ENCODE measurements at regions not wholly inside any gene's neighbourhood (a gene's known extent, or its start where the extent isn't known, plus 50 kb on each side); places are given as distances from the start of the nearest gene placed in this dataset.
A peak's percentile ranks its signal among the peaks of the same experiment; 100 is the strongest.

DNA sequence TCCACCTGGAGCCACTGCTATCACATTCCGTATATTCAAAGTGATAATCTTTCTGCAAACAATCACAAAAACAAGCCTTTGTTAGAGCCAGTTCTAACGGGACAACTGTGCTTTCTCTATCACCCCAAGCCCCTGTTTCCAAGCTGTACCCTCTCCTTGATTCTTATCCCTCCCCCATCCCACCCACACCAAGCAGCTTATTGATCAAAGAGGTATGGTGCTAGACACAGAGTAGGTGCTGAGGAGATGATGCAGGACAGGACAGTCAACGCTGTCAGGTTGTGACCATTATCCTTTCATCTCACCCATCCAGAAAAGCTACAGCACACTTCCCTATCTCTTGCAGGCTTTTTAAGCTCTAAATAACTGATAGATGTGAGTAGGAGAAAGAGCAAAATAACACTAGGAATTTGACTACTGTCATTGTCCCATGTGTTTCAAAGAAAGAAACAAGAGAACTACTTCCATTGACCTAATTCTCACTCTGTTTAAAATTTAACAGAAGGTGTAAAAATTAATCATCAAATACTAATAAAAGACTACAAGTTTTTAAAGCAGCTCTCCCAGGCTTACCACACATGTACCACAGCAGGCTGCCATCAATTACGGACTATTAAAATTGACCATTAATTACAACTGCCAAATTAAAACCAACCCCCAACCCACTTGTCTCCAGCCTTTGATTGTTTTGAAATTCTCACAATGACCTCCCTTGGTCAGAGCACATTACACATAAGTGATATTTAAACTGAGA is 94.3 kb downstream of the ELAPOR2 start:
- Mint-ChIP-seq H3K9me3 (no peaks in the 10 kb centered on the region), H3K4me3 (no peak overlapping the region), H3K4me1 (ENCODE audit: low read depth) (peaks cover 5% of the 10 kb centered on the region), H3K36me3 (ENCODE audit: insufficient read depth) (no peaks in the 10 kb centered on the region), H3K27me3 (ENCODE audit: low read depth) (peaks cover 2% of the 10 kb centered on the region)
- ATAC-seq (no peak), DNase-seq (no peak)

GRCh38 chr7:86963599-86964230 is 95.7 kb downstream of the ELAPOR2 start:
- peaks cover 2% of the 10 kb centered on the region for H3K27me3 Mint-ChIP-seq (ENCODE audit: low read depth)
- peak in 1 of 2 donors; percentile 80 for ATAC-seq
- no peak for DNase-seq
- peaks cover 2% of the 10 kb centered on the region for H3K36me3 Mint-ChIP-seq (ENCODE audit: insufficient read depth)
- H3K4me1 Mint-ChIP-seq (ENCODE audit: low read depth): peaks cover 1% of the 10 kb centered on the region
- H3K4me3 Mint-ChIP-seq: no peak overlapping the region
- H3K9me3 Mint-ChIP-seq: no peaks in the 10 kb centered on the region

DNA sequence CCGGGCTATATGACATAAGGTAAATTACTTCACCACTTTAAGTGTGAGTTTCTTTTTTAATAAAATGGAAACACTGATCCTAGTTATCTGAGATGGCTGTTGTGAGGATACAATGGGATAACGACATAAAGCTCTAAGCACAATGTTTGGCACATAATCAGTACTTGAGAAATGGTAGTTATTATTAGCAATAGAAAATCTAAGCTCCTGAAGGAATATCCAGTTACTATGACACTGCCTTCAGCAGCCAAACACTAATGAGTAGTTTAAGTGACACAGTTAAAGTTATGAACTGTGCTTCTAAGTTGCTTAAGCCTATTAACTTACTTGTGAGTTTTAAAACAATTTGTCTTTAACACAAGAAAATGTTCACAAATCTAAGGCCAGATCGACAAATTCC is 96.8 kb downstream of the ELAPOR2 start:
- Mint-ChIP-seq H3K27me3 (ENCODE audit: low read depth) (peaks cover 2% of the 10 kb centered on the region), H3K36me3 (ENCODE audit: insufficient read depth) (peaks cover 2% of the 10 kb centered on the region), H3K4me1 (ENCODE audit: low read depth) (peaks cover 1% of the 10 kb centered on the region), H3K4me3 (no peak overlapping the region), H3K9me3 (no peaks in the 10 kb centered on the region)
- DNase-seq (no peak), ATAC-seq (no peak)

DNA sequence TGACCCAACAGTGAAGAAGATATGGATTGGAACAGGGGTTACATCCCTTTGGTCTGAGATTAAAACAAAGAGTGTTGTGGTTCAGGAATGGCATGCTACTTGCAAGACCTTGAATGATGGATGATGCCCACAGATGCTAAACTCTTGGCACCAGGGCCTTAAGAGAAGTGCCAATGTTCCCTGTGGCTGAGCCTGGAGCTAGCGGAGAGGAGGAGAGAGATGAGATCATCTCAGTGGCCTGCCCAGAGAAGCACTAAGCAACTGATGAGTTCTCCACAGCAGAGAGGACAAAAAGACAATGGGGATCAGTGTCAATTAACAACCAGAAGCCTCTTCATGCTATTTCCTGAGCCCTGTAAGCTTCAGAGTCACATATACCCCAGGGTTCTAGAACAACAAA is 97.8 kb downstream of the ELAPOR2 start:
- Mint-ChIP-seq H3K36me3 (ENCODE audit: insufficient read depth) (peaks cover 2% of the 10 kb centered on the region), H3K27me3 (ENCODE audit: low read depth) (no peaks in the 10 kb centered on the region), H3K9me3 (no peaks in the 10 kb centered on the region), H3K4me1 (ENCODE audit: low read depth) (peaks cover 5% of the 10 kb centered on the region), H3K4me3 (no peak overlapping the region)
- DNase-seq (no peak), ATAC-seq (no peak)

DNA sequence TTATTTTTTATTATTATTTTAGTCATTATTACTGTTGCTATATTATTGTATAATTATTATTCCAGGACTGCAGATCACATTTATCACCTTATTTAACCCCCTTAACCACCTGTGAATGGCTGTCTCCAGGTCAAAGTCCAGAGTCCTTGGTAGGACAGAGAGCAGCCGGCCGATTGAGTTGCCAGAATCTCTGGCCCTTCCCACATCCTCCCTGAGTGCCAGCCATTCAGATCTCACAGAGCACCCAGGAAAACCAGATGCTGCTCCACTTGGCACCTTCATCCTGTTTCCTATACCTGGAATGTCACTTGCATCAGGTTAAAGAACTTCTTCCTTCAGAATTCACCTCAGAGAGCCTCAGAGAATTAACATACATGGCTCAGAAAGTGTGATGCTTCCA is 101.1 kb downstream of the ELAPOR2 start:
- no peaks in the 10 kb centered on the region for H3K27me3 Mint-ChIP-seq (ENCODE audit: low read depth)
- ATAC-seq (no peak), DNase-seq (no peak)
- no peaks in the 10 kb centered on the region for H3K9me3 Mint-ChIP-seq
- no peak overlapping the region for H3K4me3 Mint-ChIP-seq
- H3K36me3 Mint-ChIP-seq (ENCODE audit: insufficient read depth): peaks cover 2% of the 10 kb centered on the region
- peaks cover 7% of the 10 kb centered on the region for H3K4me1 Mint-ChIP-seq (ENCODE audit: low read depth)

DNA sequence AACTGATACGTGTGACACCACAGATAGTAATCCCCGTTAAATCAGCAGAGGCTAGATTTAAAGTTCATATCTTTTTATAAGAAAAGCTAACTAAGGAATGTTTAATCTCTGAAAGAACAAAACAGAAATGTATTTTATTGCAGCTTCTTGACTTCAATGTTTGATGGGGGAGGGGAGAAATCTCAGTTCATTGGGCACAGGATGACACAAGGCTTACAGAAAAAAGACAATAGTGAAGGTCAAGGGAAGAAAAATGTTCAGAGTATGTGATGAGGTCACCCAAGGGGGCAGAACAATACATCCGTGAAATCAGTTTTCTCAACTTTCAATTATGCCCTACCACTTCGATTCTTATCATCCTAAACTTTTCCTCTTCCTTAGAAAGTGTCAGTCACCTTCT is 102.9 kb downstream of the ELAPOR2 start:
- no peak overlapping the region for H3K4me3 Mint-ChIP-seq
- DNase-seq (no peak), ATAC-seq (no peak)
- peaks cover 2% of the 10 kb centered on the region for H3K36me3 Mint-ChIP-seq (ENCODE audit: insufficient read depth)
- no peaks in the 10 kb centered on the region for H3K9me3 Mint-ChIP-seq
- peaks cover 7% of the 10 kb centered on the region for H3K4me1 Mint-ChIP-seq (ENCODE audit: low read depth)
- H3K27me3 Mint-ChIP-seq (ENCODE audit: low read depth): no peaks in the 10 kb centered on the region

- H3K36me3 Mint-ChIP-seq (ENCODE audit: insufficient read depth): peaks cover 2% of the 10 kb centered on the region
- ATAC-seq (no peak), DNase-seq (no peak)
- H3K4me3 Mint-ChIP-seq: no peak overlapping the region
- peaks cover 7% of the 10 kb centered on the region for H3K4me1 Mint-ChIP-seq (ENCODE audit: low read depth)
- no peaks in the 10 kb centered on the region for H3K27me3 Mint-ChIP-seq (ENCODE audit: low read depth)
- no peaks in the 10 kb centered on the region for H3K9me3 Mint-ChIP-seq
These were observed 103.5 kb downstream of the ELAPOR2 start for GRCh38 chr7:86955895-86956503.

DNA sequence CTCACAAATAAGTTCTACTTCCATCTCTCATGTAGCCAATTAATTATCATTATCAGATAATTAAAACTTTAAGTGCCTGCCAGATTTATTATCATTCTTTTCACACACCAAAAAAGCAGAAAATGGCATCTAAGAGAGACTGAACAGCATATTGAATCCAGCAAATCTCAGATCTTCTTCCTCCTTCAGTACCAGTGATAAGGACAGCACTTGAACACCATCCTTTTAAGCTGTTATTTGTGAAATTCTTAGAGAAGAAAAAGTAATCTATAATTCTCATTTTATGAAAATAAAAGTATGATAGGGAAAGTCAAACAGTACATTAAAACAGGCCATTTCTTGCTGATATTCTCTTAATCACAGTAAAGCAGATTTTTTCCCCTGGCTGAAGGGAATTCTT is 104.5 kb downstream of the ELAPOR2 start:
- ATAC-seq (no peak), DNase-seq (no peak)
- Mint-ChIP-seq H3K4me3 (no peak overlapping the region), H3K36me3 (ENCODE audit: insufficient read depth) (peaks cover 2% of the 10 kb centered on the region), H3K27me3 (ENCODE audit: low read depth) (no peaks in the 10 kb centered on the region), H3K4me1 (ENCODE audit: low read depth) (peaks cover 7% of the 10 kb centered on the region), H3K9me3 (no peaks in the 10 kb centered on the region)

- no peak overlapping the region for H3K4me3 Mint-ChIP-seq
- DNase-seq (no peak), ATAC-seq (no peak)
- H3K27me3 Mint-ChIP-seq (ENCODE audit: low read depth): no peaks in the 10 kb centered on the region
- peaks cover 7% of the 10 kb centered on the region for H3K4me1 Mint-ChIP-seq (ENCODE audit: low read depth)
- no peaks in the 10 kb centered on the region for H3K9me3 Mint-ChIP-seq
- no peaks in the 10 kb centered on the region for H3K36me3 Mint-ChIP-seq (ENCODE audit: insufficient read depth)
These were observed 105.7 kb downstream of the ELAPOR2 start for GRCh38 chr7:86953653-86954336.

- H3K4me1 Mint-ChIP-seq (ENCODE audit: low read depth): peaks cover 7% of the 10 kb centered on the region
- DNase-seq (no peak), ATAC-seq (no peak)
- H3K27me3 Mint-ChIP-seq (ENCODE audit: low read depth): no peaks in the 10 kb centered on the region
- no peaks in the 10 kb centered on the region for H3K9me3 Mint-ChIP-seq
- H3K4me3 Mint-ChIP-seq: no peak overlapping the region
- no peaks in the 10 kb centered on the region for H3K36me3 Mint-ChIP-seq (ENCODE audit: insufficient read depth)
These were observed 106.2 kb downstream of the ELAPOR2 start for GRCh38 chr7:86953219-86953618.

DNA sequence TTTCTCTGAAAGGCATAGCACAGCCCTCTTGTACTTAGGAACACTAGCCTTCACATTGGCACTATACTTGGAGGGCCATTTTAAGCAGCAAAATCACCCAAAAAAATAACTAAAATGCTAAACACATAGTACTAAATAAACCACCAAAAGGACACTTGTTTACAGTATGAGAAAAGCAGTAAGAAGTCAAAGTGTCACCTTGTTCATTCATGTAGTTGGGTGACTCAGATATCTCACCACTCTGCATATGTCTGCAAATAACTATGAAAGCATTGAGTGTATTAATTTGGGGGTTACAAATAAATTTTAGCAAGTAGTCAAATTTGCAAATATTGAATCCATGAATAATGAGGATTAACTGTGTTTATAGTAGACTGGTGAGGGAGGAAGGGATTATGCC is 107.6 kb downstream of the ELAPOR2 start:
- Mint-ChIP-seq H3K9me3 (no peaks in the 10 kb centered on the region), H3K36me3 (ENCODE audit: insufficient read depth) (no peaks in the 10 kb centered on the region), H3K4me1 (ENCODE audit: low read depth) (peaks cover 5% of the 10 kb centered on the region), H3K4me3 (no peak overlapping the region), H3K27me3 (ENCODE audit: low read depth) (no peaks in the 10 kb centered on the region)
- no peak for DNase-seq
- ATAC-seq: peak in 1 of 2 donors; percentile 43

DNA sequence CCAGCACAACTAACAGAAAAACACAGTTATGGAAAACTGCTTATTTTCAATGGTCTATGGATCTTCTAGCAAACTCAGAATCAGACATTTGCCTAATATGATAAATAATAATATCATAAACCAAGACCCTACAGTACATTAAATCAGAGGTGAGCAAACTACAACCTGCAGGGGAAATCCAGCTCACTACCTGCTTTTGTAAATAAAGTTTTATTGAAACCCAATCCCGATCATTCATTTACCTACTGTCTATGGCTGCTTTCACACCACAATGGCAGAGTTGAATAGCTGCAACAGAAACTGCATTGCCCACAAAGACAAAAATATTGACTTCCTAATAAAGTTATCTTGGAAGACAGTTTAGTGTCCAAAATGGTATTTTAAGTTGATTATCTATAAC is 108.5 kb downstream of the ELAPOR2 start:
- ATAC-seq (no peak), DNase-seq (no peak)
- Mint-ChIP-seq H3K9me3 (no peaks in the 10 kb centered on the region), H3K4me3 (no peak overlapping the region), H3K4me1 (ENCODE audit: low read depth) (peaks cover 1% of the 10 kb centered on the region), H3K27me3 (ENCODE audit: low read depth) (no peaks in the 10 kb centered on the region), H3K36me3 (ENCODE audit: insufficient read depth) (no peaks in the 10 kb centered on the region)

DNA sequence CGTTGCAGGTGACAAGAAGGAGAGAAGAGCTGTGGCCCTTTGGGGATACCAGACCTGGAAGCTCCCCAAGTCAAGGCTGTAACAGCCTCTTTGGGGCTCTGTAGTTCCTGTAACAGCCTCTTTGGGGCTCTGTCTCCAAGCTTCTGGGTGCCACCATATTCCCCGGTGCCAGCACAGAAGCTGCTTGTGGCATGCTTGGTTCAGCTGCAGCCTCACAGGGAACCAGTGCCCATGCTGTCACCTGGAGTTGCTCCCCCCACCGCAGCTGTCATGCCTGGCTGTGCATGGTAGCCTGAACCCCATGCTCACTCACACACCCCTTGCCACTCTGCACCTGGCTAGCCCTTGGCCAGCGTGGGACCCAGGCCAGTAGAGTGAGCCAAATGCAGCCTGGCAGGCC is 109.1 kb downstream of the ELAPOR2 start:
- Mint-ChIP-seq H3K4me1 (ENCODE audit: low read depth) (no peaks in the 10 kb centered on the region), H3K9me3 (no peaks in the 10 kb centered on the region), H3K4me3 (no peak overlapping the region), H3K27me3 (ENCODE audit: low read depth) (no peaks in the 10 kb centered on the region), H3K36me3 (ENCODE audit: insufficient read depth) (no peaks in the 10 kb centered on the region)
- DNase-seq (no peak), ATAC-seq (no peak)

DNA sequence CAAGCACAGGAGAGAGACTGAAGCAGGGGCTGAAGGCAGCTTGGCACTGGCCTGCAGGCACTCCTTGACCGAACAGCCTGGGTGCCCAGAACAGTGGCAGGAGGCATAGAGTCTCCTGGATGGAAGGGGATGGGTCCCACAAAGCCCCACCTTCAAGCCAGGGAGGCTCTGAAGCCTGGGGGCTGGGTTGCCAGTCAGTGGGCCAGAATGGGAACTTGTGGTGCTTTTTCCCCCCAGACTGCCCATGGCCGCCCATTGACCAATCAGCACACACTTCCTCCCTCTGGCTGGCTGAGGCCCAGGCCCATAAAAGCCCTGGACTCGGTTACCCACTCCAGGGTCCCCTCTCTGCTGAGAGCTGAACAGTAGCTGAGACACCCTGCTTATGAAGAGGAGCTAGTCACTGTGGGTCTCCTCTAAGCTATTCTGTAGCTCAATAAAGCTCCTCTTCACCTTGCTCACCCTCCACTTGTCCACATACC is 109.6 kb downstream of the ELAPOR2 start:
- H3K9me3 Mint-ChIP-seq: no peaks in the 10 kb centered on the region
- H3K4me3 Mint-ChIP-seq: no peak overlapping the region
- H3K36me3 Mint-ChIP-seq (ENCODE audit: insufficient read depth): no peaks in the 10 kb centered on the region
- DNase-seq: no peak
- H3K4me1 Mint-ChIP-seq (ENCODE audit: low read depth): no peaks in the 10 kb centered on the region
- no peak for ATAC-seq
- H3K27me3 Mint-ChIP-seq (ENCODE audit: low read depth): no peaks in the 10 kb centered on the region
